ENCODE measurements at regions not wholly inside any gene's neighbourhood (a gene's known extent, or its start where the extent isn't known, plus 50 kb on each side); places are given as distances from the start of the nearest gene placed in this dataset.

- DNase-seq = no peak
- H3K56ac ChIP-seq (ENCODE audit: insufficient read length, low read depth, low read length) = no peak overlapping the region
- no peak overlapping the region for H3T11ph ChIP-seq (ENCODE audit: low read length)
- no peak overlapping the region for H3K9ac ChIP-seq (ENCODE audit: extremely low read depth, insufficient read length, low read length)
- H2AK5ac ChIP-seq (ENCODE audit: insufficient read length, low read length) = no peak overlapping the region
- no CpG with 5 or more reads among the region's 2 CpGs for WGBS (ENCODE audit: extremely low coverage, insufficient read length, low lambda C conversion rate)
- no peak overlapping the region for H4K8ac ChIP-seq (replicated peaks; ENCODE audit: insufficient read length, low read depth, low read length)
- no peak overlapping the region for H2AFZ ChIP-seq (ENCODE audit: low read length)
- H3K4me1 ChIP-seq (ENCODE audit: insufficient read depth, low read length) = no peaks in the 10 kb centered on the region
- no peak overlapping the region for H3K4me2 ChIP-seq (ENCODE audit: insufficient read depth, insufficient read length, low read length)
- no peak overlapping the region for H2BK20ac ChIP-seq (ENCODE audit: low read depth, low read length, poor library complexity, severe bottlenecking)
- no peak overlapping the region for H3K27ac ChIP-seq (ENCODE audit: insufficient read length, low read depth, low read length)
- H3K79me1 ChIP-seq (ENCODE audit: insufficient read depth, low read depth, low read length, poor library complexity, severe bottlenecking) = no peaks in the 10 kb centered on the region
- H4K91ac ChIP-seq (ENCODE audit: insufficient read length, low read depth, low read length) = no peak overlapping the region
- no peaks in the 10 kb centered on the region for H3K9me3 ChIP-seq (ENCODE audit: control insufficient read depth, low read depth, low read length)
- Mint-ChIP-seq H3K27ac (no peak overlapping the region), H3K36me3 (ENCODE audit: insufficient read depth in 1 of 3, low read depth in 3 of 3) (no peaks in the 10 kb centered on the region), H3K9me3 (no peaks in the 10 kb centered on the region), H3K4me3 (no peak overlapping the region), H3K4me1 (peaks cover 0 to 5% of the 10 kb centered on the region in 2 experiments; a peak in 1 of 4 replicates), H3K27me3 (ENCODE audit: low read depth) (no peaks in the 10 kb centered on the region; the same call in 1 of the 2 replicates)
- H3K23ac ChIP-seq (ENCODE audit: insufficient read length, low read depth, low read length) = no peak overlapping the region
- H3K27me3 ChIP-seq (ENCODE audit: insufficient read depth, low read length) = no peaks in the 10 kb centered on the region
- no peaks in the 10 kb centered on the region for H4K20me1 ChIP-seq (ENCODE audit: control insufficient read depth, insufficient read depth, insufficient read length)
- H3K23me2 ChIP-seq (ENCODE audit: insufficient read length, low read depth, low read length, poor library complexity, severe bottlenecking) = no peaks in the 10 kb centered on the region
- H2BK120ac ChIP-seq (ENCODE audit: low read depth, low read length, poor library complexity, severe bottlenecking) = no peak overlapping the region
- H2BK5ac ChIP-seq (ENCODE audit: insufficient read length, low read length) = no peak overlapping the region
- no peak overlapping the region for H2BK12ac ChIP-seq (ENCODE audit: insufficient read length, low read depth, low read length)
- TF ChIP-seq CTCF (conservative IDR thresholded peaks at IDR 0.05) = no peak
- no peak overlapping the region for H3K14ac ChIP-seq (ENCODE audit: insufficient read depth, low read length)
- H3K18ac ChIP-seq (ENCODE audit: insufficient read length, low read depth, low read length) = no peak overlapping the region
- no peaks in the 10 kb centered on the region for H3K79me2 ChIP-seq (ENCODE audit: insufficient read depth, low read length)
- no peak overlapping the region for H4K5ac ChIP-seq (ENCODE audit: insufficient read length, low read depth, low read length)
- H2BK15ac ChIP-seq (ENCODE audit: low read depth, low read length) = no peak overlapping the region
- H3K4ac ChIP-seq (ENCODE audit: low read depth, low read length) = no peak overlapping the region
Observed at GRCh38 chr1:219763321-219763720, 150.4 kb upstream of the ZC3H11B start.

Measured in H9 (cell line).